K562 (cell line): ENCODE measurements at regions not wholly inside any gene's neighbourhood (a gene's known extent, or its start where the extent isn't known, plus 50 kb on each side); places are given as distances from the start of the nearest gene placed in this dataset.

Experiments
- ATAC-seq: fragments of 200-7000 bp; cut with Tn5 transposase; 3 replicates; pipeline ENCODE4 v1.9.1; 2020; ENCODE audit warnings: moderate library complexity
- BruUV-seq: library from RNA; stranded (reverse); fragments of 400-500 nt; replicated peaks from 2 replicates; lab custom pipeline; 2021; lab: Mats Ljungman, UMichigan
- CTCF ChIA-PET: fragments of 300-600 bp; formaldehyde crosslinking; extraction: SDS; loops from one replicate; lab custom pipeline; 2021; ENCODE audit warnings: low intra/inter-chr PET ratio; lab: Yijun Ruan, JAX
- POLR2A ChIA-PET: fragments of 300-600, 350-650 bp; sonication (Branson Sonifier 250); formaldehyde crosslinking; extraction: SDS; loops from one replicate; lab custom pipeline; 2021; ENCODE audit warnings: antibody characterized with exemption, inconsistent platforms; lab: Yijun Ruan, JAX
- DNase-seq, 4 experiments: peaks; one replicate each; pipeline versions ENCODE4 v3.0.0 to v3.0.0-alpha.2; 2011 to 2018; ENCODE audit warnings: low spot score in 3 of 4, mixed read lengths in 3 of 4; ENCODE audit errors: extremely low read depth in 1 of 4
- FAIRE-seq: peaks from 2 replicates; lab custom pipeline; 2011; peaks lifted over from hg19 to GRCh38; lab: Jason Lieb, UNC
- H2AFZ ChIP-seq: 2 replicates; pipeline ENCODE4 v1.6.0; 2011; ENCODE audit warnings: low read depth, low read length, control low read depth, inconsistent platforms
- H3K27ac ChIP-seq: fragments of 200-600 bp; 3 replicates; pipeline ENCODE4 v1.8.0; 2011; ENCODE audit warnings: low read depth, mild to moderate bottlenecking, control low read depth, inconsistent platforms, low read length, moderate library complexity, mixed read lengths; ENCODE audit errors: extremely low read depth
- H3K27me3 ChIP-seq, 2 experiments: fragments of 300-600 bp in 1 of 2; 2 replicates in 1 of 2; 3 replicates in 1 of 2; pipeline versions ENCODE4 v1.6.0 to v1.8.0; 2011; ENCODE audit warnings: inconsistent platforms in 2 of 2, low read length in 2 of 2, mild to moderate bottlenecking in 1 of 2, mixed read lengths in 1 of 2, moderate library complexity in 1 of 2; ENCODE audit not compliant: control insufficient read depth in 2 of 2, insufficient read depth in 2 of 2
- H3K36me3 ChIP-seq: fragments of 300-600 bp; 3 replicates; pipeline ENCODE4 v1.8.0; 2011; ENCODE audit warnings: mild to moderate bottlenecking, low read length, inconsistent platforms; ENCODE audit not compliant: control insufficient read depth, insufficient read depth
- H3K4me1 ChIP-seq, 2 experiments: fragments of 200-600 bp in 1 of 2; replicated peaks in 1 of 2; 2 replicates in 1 of 2; 3 replicates in 1 of 2; pipeline versions ENCODE4 v1.5.1 to v1.8.0; 2011; ENCODE audit warnings: inconsistent platforms in 2 of 2, low read length in 2 of 2, mild to moderate bottlenecking in 1 of 2, mixed read lengths in 1 of 2, moderate library complexity in 1 of 2; ENCODE audit not compliant: control insufficient read depth in 2 of 2, insufficient read depth in 2 of 2
- H3K4me2 ChIP-seq: 2 replicates; pipeline ENCODE4 v1.6.1; 2011; ENCODE audit warnings: low read length, control low read depth, inconsistent platforms, mixed read lengths; ENCODE audit not compliant: insufficient read depth
- H3K4me3 ChIP-seq: fragments of 200-600 bp; sonication (generic), shearing (Covaris generic); 2 replicates; pipeline ENCODE4 v1.5.1; 2016; ENCODE audit warnings: control low read depth, inconsistent platforms
- H3K79me2 ChIP-seq: fragments of 200-600 bp; 3 replicates; pipeline ENCODE4 v1.8.0; 2011; ENCODE audit warnings: low read length, inconsistent platforms; ENCODE audit not compliant: control insufficient read depth, insufficient read depth
- H3K9ac ChIP-seq, 2 experiments: 2 replicates each; pipeline versions ENCODE4 v1.6.0 to v1.6.1; 2011; ENCODE audit warnings: low read depth in 2 of 2, low read length in 2 of 2, control low read depth in 1 of 2, inconsistent platforms in 1 of 2, mild to moderate bottlenecking in 1 of 2, mixed read lengths in 1 of 2; ENCODE audit not compliant: insufficient read depth in 1 of 2
- H3K9me1 ChIP-seq: one replicate; pipeline ENCODE4 v1.6.0; 2011; ENCODE audit warnings: inconsistent platforms, mild to moderate bottlenecking, low read length, moderate library complexity; ENCODE audit not compliant: control insufficient read depth, insufficient read depth
- H3K9me3 ChIP-seq: replicated peaks from 2 replicates; pipeline ENCODE4 v1.5.1; 2011; ENCODE audit warnings: low read depth, low read length, inconsistent platforms; ENCODE audit not compliant: control insufficient read depth, insufficient read depth
- H4K20me1 ChIP-seq: replicated peaks from 2 replicates; pipeline ENCODE4 v1.6.1; 2011; ENCODE audit warnings: low read length, inconsistent platforms, mixed read lengths; ENCODE audit not compliant: control insufficient read depth, insufficient read depth
- NFE2L1 ChIP-seq: fragments of 450-650 bp; IDR thresholded peaks from 2 replicates; pipeline ENCODE4 v1.6.1; 2016; ENCODE audit warnings: missing genetic modification characterization, low read depth, mild to moderate bottlenecking, missing compliant biosample characterization, moderate library complexity, borderline replicate concordance
- PCBP2 ChIP-seq: fragments of 200-400 bp; formaldehyde crosslinking; IDR thresholded peaks from 2 replicates; pipeline ENCODE4 v1.6.1; 2018; ENCODE audit warnings: low read length, low read depth, mild to moderate bottlenecking, moderate library complexity; ENCODE audit not compliant: poor library complexity, severe bottlenecking
- SMAD3 ChIP-seq: fragments of 450-650 bp; formaldehyde crosslinking; conservative IDR thresholded peaks from 2 replicates; pipeline ENCODE4 v1.4.0; 2020; ENCODE audit warnings: mild to moderate bottlenecking
- U2AF2 ChIP-seq: fragments of 200-400 bp; formaldehyde crosslinking; optimal IDR thresholded peaks from 2 replicates; pipeline ENCODE3; 2017; ENCODE audit warnings: low read depth, mild to moderate bottlenecking, low read length
- ZKSCAN3 ChIP-seq: fragments of 250-450 bp; sonication (Bioruptor Pico); IDR thresholded peaks from 2 replicates; pipeline ENCODE4 v1.4.0; 2020
- ZNF124 ChIP-seq: sonication (generic); formaldehyde crosslinking; IDR thresholded peaks from 2 replicates; pipeline ENCODE4 v1.8.1; 2022; ENCODE audit warnings: missing genetic modification reagents
- WGBS: fragments of 100-300 bp; shearing (Covaris generic); methylation state at CpG from one replicate; pipeline ENCODE4 v1.1.6; 2016; ENCODE audit warnings: low coverage, mixed read lengths; ENCODE audit not compliant: insufficient coverage; ENCODE audit errors: missing lambda C conversion rate; 5-methylcytosine and 5-hydroxymethylcytosine counted together
- in situ Hi-C: fragments of 300-500 bp; cut with MboI; formaldehyde crosslinking; loops from 4 replicates; pipeline ENCODE4 v1.15.0; 2018; ENCODE audit warnings: inconsistent platforms, mixed read lengths
- intact Hi-C: fragments of 100-400 bp; cut with micrococcal nuclease; formaldehyde crosslinking; loops from 2 replicates; pipeline ENCODE4 v1.14.2; 2022
- TF ChIP-seq, protein P1 (sequence below): fragments of 200-800 bp; sonication (Bioruptor generic); IDR thresholded peaks from 2 replicates; pipeline ENCODE4 v1.6.1; 2017; ENCODE audit warnings: missing genetic modification characterization, missing compliant biosample characterization

DNA sequence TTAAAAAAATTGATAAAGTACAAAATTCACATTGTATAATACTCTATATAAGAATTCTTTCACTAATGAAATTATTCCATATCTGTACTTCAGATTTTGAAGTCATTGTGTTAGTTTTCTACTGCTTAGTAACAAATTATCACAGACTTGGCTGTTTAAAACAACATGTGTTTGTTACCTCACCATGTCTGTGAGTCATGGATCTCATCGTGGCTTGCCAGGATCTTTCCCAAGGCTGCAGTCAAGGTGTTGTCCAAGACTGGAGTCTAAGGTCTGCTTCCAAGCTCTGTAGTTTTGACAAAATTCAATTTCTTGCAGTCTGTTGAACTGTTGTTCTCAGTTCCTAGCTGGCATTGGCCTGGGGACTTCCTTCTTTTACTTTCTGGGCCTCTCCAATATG lies 1286.9 kb downstream of the ADGRL3 start:
- Histone ChIP-seq H3K9me1 (no peaks in the 10 kb centered on the region), H3K27me3 (no peaks in the 10 kb centered on the region), H3K4me3 (no peak overlapping the region), H3K79me2 (no peaks in the 10 kb centered on the region)
- DNase-seq: no peak
- TF ChIP-seq NFE2L1: no peak
- TF ChIP-seq ZKSCAN3: no peak
- no peak for TF ChIP-seq U2AF2
- no peak for TF ChIP-seq SMAD3 (CRISPR knock-in tag)
- TF ChIP-seq, protein P1, sequence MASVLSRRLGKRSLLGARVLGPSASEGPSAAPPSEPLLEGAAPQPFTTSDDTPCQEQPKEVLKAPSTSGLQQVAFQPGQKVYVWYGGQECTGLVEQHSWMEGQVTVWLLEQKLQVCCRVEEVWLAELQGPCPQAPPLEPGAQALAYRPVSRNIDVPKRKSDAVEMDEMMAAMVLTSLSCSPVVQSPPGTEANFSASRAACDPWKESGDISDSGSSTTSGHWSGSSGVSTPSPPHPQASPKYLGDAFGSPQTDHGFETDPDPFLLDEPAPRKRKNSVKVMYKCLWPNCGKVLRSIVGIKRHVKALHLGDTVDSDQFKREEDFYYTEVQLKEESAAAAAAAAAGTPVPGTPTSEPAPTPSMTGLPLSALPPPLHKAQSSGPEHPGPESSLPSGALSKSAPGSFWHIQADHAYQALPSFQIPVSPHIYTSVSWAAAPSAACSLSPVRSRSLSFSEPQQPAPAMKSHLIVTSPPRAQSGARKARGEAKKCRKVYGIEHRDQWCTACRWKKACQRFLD (CRISPR knock-in tag): no peak
- TF ChIP-seq PCBP2: no peak
- no peak for TF ChIP-seq ZNF124 (CRISPR knock-in tag)
- TF ChIP-seq, all 486 proteins: peak for 0
- Histone ChIP-seq H3K9ac (no peak overlapping the region), H3K9me3 (no peaks in the 10 kb centered on the region), H3K27ac (no peak overlapping the region), H3K36me3 (no peaks in the 10 kb centered on the region), H2AFZ (no peak overlapping the region), H3K4me2 (no peak overlapping the region), H3K4me1 (no peaks in the 10 kb centered on the region), H4K20me1 (no peaks in the 10 kb centered on the region)
- no peak for FAIRE-seq
- no TSS peak for BruUV-seq
- WGBS: 0% methylated on average over 1 of the region's 1 CpG
- POLR2A ChIA-PET: no interaction called here
- intact Hi-C loops (no loop called here), in situ Hi-C loops (no loop called here)
- no peak for ATAC-seq
- CTCF ChIA-PET: no interaction called here
